ENCODE measurements at regions not wholly inside any gene's neighbourhood (a gene's known extent, or its start where the extent isn't known, plus 50 kb on each side); places are given as distances from the start of the nearest gene placed in this dataset.

DNA sequence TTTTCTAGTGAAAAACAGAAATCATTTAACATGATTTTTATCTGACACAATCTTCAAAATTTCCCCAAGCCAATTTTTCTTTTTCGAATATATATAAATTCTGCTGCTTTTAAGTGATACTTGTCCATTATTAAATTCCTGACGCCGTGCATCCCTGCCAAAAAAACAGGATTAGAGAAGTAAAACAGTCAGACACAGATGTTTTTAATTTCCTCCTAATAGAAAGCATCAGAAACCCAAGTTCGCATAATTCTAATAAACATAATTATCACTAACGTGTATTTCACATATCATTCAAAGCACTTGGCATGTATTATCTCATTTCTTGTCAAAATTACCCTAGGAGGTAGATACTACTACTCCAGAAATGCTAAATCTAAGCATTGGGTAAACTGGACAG, 179.5 kb downstream of the ZFP64 start:
- peaks cover 8% of the 10 kb centered on the region for H3K36me3 Mint-ChIP-seq (ENCODE audit: insufficient read depth)
- DNase-seq (ENCODE audit: low spot score, unreplicated experiment), result no peak
- H3K27ac Mint-ChIP-seq, result no peak overlapping the region
- H3K4me1 Mint-ChIP-seq (ENCODE audit: low read depth), result peaks cover 26% of the 10 kb centered on the region
- peaks cover 14% of the 10 kb centered on the region for H3K9me3 Mint-ChIP-seq (ENCODE audit: low read depth)
- TF ChIP-seq, protein P1, sequence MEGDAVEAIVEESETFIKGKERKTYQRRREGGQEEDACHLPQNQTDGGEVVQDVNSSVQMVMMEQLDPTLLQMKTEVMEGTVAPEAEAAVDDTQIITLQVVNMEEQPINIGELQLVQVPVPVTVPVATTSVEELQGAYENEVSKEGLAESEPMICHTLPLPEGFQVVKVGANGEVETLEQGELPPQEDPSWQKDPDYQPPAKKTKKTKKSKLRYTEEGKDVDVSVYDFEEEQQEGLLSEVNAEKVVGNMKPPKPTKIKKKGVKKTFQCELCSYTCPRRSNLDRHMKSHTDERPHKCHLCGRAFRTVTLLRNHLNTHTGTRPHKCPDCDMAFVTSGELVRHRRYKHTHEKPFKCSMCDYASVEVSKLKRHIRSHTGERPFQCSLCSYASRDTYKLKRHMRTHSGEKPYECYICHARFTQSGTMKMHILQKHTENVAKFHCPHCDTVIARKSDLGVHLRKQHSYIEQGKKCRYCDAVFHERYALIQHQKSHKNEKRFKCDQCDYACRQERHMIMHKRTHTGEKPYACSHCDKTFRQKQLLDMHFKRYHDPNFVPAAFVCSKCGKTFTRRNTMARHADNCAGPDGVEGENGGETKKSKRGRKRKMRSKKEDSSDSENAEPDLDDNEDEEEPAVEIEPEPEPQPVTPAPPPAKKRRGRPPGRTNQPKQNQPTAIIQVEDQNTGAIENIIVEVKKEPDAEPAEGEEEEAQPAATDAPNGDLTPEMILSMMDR (IDR thresholded peaks at IDR 0.05; ENCODE audit: unreplicated experiment), result no peak
- H3K27me3 Mint-ChIP-seq, result no peaks in the 10 kb centered on the region
- H3K4me3 Mint-ChIP-seq (ENCODE audit: low read depth), result no peak overlapping the region

DNA sequence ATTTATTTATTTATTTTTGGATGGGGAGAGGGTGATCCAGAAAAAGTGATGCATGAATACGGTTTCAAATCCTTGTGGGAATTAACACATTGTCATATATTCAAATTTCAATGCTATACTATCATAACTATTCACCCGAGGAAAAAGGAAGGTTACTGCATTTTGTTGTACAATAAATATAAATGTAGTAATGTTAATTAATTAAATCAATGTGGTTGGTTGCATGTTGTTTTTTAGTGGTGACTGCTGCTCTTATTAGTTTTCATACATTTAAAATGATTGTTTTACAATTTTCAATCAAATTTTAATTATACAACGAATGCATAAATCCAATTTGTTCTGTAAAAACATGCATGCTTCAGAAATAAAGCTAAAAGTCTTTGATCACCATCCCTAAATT, 180.5 kb downstream of the ZFP64 start:
- Mint-ChIP-seq H3K27ac (no peak overlapping the region), H3K36me3 (ENCODE audit: insufficient read depth) (peaks cover 8% of the 10 kb centered on the region), H3K27me3 (no peaks in the 10 kb centered on the region), H3K9me3 (ENCODE audit: low read depth) (peaks cover 14% of the 10 kb centered on the region), H3K4me1 (ENCODE audit: low read depth) (peaks cover 32% of the 10 kb centered on the region), H3K4me3 (ENCODE audit: low read depth) (no peak overlapping the region)
- TF ChIP-seq, protein P1 (IDR thresholded peaks at IDR 0.05; ENCODE audit: unreplicated experiment), result no peak
- no peak for DNase-seq (ENCODE audit: low spot score, unreplicated experiment)

DNA sequence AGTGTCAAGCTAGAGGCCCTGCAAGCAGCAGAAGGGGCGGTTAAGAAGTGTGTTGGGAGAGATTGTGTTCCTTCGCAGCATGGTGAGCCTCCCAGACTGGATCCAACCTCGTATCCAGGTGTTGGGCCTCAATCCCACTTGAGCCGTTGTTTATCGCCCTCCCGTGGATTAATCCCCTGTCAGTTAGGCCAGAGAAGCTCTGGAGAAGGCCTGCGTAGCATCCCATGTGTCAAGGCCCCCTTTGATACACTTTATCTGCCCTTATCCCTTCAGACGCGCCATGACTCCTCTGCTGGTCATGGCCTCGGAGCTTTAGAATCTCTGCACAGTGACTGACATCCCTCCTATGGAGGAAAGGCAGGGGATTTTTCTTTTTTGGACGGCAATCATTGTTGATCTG, 181.0 kb downstream of the ZFP64 start:
- H3K4me1 Mint-ChIP-seq (ENCODE audit: low read depth), result peaks cover 31% of the 10 kb centered on the region
- no peak for DNase-seq (ENCODE audit: low spot score, unreplicated experiment)
- H3K36me3 Mint-ChIP-seq (ENCODE audit: insufficient read depth), result peaks cover 8% of the 10 kb centered on the region
- TF ChIP-seq, protein P1 (IDR thresholded peaks at IDR 0.05; ENCODE audit: unreplicated experiment), result no peak
- no peak overlapping the region for H3K27ac Mint-ChIP-seq
- no peak overlapping the region for H3K4me3 Mint-ChIP-seq (ENCODE audit: low read depth)
- no peaks in the 10 kb centered on the region for H3K27me3 Mint-ChIP-seq
- H3K9me3 Mint-ChIP-seq (ENCODE audit: low read depth), result peaks cover 14% of the 10 kb centered on the region

DNA sequence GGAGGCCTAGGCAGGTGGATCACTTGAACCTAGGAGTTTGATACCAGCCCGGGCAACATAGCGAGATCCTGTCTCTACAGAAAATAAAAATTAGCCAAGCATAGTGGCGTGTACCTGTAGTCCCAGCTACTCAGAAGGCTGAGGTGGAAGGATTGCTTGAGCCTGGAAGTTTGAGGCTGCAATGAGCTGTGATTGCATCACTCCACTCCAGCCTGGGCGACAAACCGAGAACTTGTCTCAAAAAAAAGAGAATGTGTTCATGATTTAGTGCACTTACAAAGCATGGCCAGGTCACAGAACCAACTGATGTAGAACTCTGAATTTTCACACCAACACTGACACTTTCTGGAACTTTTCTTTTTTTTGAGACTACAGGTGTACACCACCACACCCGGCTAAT, 182.7 kb downstream of the ZFP64 start:
- peaks cover 8% of the 10 kb centered on the region for H3K36me3 Mint-ChIP-seq (ENCODE audit: insufficient read depth)
- H3K27me3 Mint-ChIP-seq, result no peaks in the 10 kb centered on the region
- no peak for DNase-seq (ENCODE audit: low spot score, unreplicated experiment)
- no peak overlapping the region for H3K27ac Mint-ChIP-seq
- no peak overlapping the region for H3K4me3 Mint-ChIP-seq (ENCODE audit: low read depth)
- H3K4me1 Mint-ChIP-seq (ENCODE audit: low read depth), result peaks cover 34% of the 10 kb centered on the region
- H3K9me3 Mint-ChIP-seq (ENCODE audit: low read depth), result peaks cover 14% of the 10 kb centered on the region
- TF ChIP-seq, protein P1 (IDR thresholded peaks at IDR 0.05; ENCODE audit: unreplicated experiment), result no peak

DNA sequence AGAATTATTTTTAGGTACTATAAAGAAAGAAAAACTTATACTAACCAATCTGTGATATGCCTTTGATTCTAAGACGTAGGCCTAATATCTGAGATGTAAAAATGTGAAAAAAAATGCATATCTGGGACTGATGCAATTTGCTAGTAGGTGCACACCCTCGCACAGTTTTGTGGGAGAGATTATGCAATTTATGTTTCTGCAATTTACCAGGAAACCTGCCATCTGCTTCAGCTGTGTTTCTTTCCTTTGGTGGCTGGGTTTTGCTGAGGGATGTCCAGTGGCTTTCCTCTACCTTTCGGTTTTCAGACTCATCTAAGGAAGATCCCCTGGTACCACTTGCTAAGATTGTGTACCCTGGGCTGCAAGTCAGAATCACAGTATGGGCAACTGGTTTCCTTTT, 186.9 kb downstream of the ZFP64 start:
- Mint-ChIP-seq H3K4me1 (ENCODE audit: low read depth) (peaks cover 49% of the 10 kb centered on the region), H3K9me3 (ENCODE audit: low read depth) (no peaks in the 10 kb centered on the region), H3K4me3 (ENCODE audit: low read depth) (no peak overlapping the region), H3K27me3 (no peaks in the 10 kb centered on the region), H3K36me3 (ENCODE audit: insufficient read depth) (no peaks in the 10 kb centered on the region), H3K27ac (no peak overlapping the region)
- DNase-seq (ENCODE audit: low spot score, unreplicated experiment), result no peak
- TF ChIP-seq, protein P1 (IDR thresholded peaks at IDR 0.05; ENCODE audit: unreplicated experiment), result no peak
